Mononuclear cell (primary cell): ENCODE measurements at regions not wholly inside any gene's neighbourhood (a gene's known extent, or its start where the extent isn't known, plus 50 kb on each side); places are given as distances from the start of the nearest gene placed in this dataset.

Source experiments
- H3K27me3 ChIP-seq: 2 replicates; pipeline ENCODE4 v1.6.0; 2011; ENCODE audit warnings: low read length, control low read depth; ENCODE audit not compliant: insufficient read depth
- H3K4me1 ChIP-seq: 2 replicates; pipeline ENCODE4 v1.5.1; 2011; ENCODE audit warnings: mild to moderate bottlenecking, low read length, control low read depth; ENCODE audit not compliant: insufficient read depth
- H3K4me3 ChIP-seq: 2 replicates; pipeline ENCODE4 v1.5.1; 2011; ENCODE audit warnings: mild to moderate bottlenecking, low read length, moderate library complexity
- H3K9me3 ChIP-seq: 2 replicates; pipeline ENCODE4 v1.5.1; 2011; ENCODE audit warnings: low read depth, mild to moderate bottlenecking, control low read depth, low read length

DNA sequence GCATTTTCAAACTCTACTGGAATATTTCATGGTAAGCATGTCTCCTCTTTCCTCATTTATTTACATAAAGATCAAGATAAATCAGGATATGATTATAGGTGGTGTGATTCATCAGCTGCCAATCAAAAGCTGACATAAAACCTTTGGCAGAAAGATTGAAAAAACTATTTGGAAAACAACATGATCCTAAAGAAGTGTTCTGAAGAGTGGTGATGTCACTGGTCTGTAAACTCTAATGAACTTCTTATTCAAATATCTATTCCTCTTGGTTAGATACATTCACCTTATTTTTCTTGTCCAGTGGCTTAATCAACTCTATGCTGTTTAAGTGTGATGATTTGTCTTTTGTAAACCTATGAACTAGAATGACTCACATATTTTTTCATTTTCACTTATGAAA is 535.5 kb upstream of the CITED2 start:
- Histone ChIP-seq H3K4me1 (peaks cover 4% of the 10 kb centered on the region), H3K4me3 (no peak overlapping the region), H3K9me3 (peaks cover 6% of the 10 kb centered on the region), H3K27me3 (no peaks in the 10 kb centered on the region)

GRCh38 chr6:139905404-139906052 is 531.1 kb upstream of the CITED2 start:
- H3K27me3 ChIP-seq = no peaks in the 10 kb centered on the region
- H3K4me1 ChIP-seq = peaks cover 23% of the 10 kb centered on the region
- H3K4me3 ChIP-seq = no peak overlapping the region
- H3K9me3 ChIP-seq = no peaks in the 10 kb centered on the region

- no peaks in the 10 kb centered on the region for H3K27me3 ChIP-seq
- H3K9me3 ChIP-seq = no peaks in the 10 kb centered on the region
- H3K4me1 ChIP-seq = peaks cover 23% of the 10 kb centered on the region
- no peak overlapping the region for H3K4me3 ChIP-seq
Measured at GRCh38 chr6:139904568-139904967, 530.1 kb upstream of the CITED2 start.

GRCh38 chr6:139904158-139904533 is 529.7 kb upstream of the CITED2 start:
- Histone ChIP-seq H3K27me3 (no peaks in the 10 kb centered on the region), H3K9me3 (no peaks in the 10 kb centered on the region), H3K4me1 (peaks cover 23% of the 10 kb centered on the region), H3K4me3 (no peak overlapping the region)

DNA sequence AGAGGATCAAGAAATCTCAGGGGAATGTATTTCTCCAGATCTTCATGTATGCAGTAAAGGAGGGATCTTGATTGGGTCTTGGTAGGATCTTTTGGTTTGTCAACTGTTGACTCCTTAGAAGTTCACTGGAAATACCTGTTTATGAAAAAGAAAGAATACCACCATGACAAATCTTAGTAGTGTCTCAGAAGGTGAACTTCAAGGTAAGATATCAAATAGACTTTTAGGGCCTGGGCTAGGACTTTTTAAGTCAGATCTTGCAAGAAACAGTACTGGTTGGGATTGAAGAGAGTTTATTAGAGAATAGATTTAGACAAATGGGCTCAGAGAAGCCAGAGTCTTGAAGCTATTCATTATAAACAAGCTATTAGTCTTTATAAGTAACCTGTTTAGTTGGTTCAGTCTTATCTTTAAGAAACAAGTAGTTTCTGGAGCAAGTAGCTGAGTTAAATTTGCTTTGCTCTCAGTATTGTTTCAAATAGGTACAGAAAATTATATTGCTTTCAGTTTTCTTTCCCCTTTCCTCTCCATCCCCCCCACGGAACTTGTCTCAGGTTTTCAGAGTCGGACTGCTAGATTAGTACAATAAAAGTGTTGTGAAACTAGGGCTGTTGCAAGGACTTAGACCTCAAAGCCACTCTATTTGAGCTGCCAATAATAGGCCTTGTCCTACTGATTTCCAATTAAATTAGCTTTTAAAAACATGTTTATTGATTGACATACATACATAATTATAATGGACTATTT is 529.1 kb upstream of the CITED2 start:
- H3K27me3 ChIP-seq = no peaks in the 10 kb centered on the region
- H3K4me1 ChIP-seq = peaks cover 23% of the 10 kb centered on the region
- H3K9me3 ChIP-seq = no peaks in the 10 kb centered on the region
- no peak overlapping the region for H3K4me3 ChIP-seq

DNA sequence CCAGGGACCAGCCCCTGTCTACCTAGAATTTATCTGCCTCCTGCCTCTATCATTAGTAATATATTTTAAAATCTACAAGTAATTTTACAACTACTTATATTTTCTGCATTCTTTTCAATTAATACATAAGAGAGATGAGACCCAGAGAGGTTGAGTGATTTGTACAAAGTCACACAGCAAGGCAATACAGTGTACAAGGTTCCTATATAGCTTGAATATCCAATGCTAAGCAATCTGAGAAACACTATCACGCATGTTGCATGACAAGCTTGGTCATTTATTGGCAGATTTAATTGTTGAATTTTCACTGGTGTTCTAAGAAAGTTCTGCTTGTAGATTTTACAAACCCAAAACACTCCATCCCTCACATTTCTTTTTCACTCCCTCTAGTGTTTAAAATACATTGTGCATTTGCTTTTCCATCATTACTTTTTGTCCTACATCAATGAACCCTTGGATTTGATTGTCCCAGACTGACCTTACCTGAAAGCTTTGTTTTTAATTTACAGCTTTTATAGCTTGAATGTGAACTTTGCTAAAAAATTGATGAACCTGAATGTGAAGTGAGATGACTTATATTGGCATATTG is 520.9 kb upstream of the CITED2 start:
- H3K27me3 ChIP-seq = no peaks in the 10 kb centered on the region
- H3K4me3 ChIP-seq = no peak overlapping the region
- no peaks in the 10 kb centered on the region for H3K9me3 ChIP-seq
- H3K4me1 ChIP-seq = no peaks in the 10 kb centered on the region

GRCh38 chr6:139894271-139894670 is 519.8 kb upstream of the CITED2 start:
- Histone ChIP-seq H3K27me3 (no peaks in the 10 kb centered on the region), H3K4me1 (no peaks in the 10 kb centered on the region), H3K9me3 (no peaks in the 10 kb centered on the region), H3K4me3 (no peak overlapping the region)

DNA sequence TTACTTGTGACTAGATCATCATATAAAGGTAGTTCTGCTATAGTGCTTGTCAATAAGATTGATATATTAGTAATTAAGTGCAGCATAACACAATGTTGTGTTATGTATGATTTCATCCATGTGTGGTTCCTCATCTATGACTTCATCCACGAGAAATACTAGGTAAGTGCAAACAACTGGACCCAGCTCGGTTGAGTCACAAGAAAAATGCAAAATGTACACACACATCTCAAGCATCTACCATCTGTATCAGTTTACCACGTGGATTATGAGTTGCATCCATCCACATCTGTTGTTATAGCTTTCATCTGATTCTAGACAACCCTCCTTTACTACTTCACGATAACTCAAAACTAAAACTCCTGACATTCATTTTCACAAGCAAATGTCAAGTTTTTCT is 517.0 kb upstream of the CITED2 start:
- no peaks in the 10 kb centered on the region for H3K9me3 ChIP-seq
- H3K4me1 ChIP-seq = no peaks in the 10 kb centered on the region
- H3K4me3 ChIP-seq = no peak overlapping the region
- no peaks in the 10 kb centered on the region for H3K27me3 ChIP-seq

GRCh38 chr6:139888681-139889122 is 514.3 kb upstream of the CITED2 start:
- no peak overlapping the region for H3K4me3 ChIP-seq
- no peaks in the 10 kb centered on the region for H3K9me3 ChIP-seq
- no peaks in the 10 kb centered on the region for H3K27me3 ChIP-seq
- peaks cover 15% of the 10 kb centered on the region for H3K4me1 ChIP-seq

DNA sequence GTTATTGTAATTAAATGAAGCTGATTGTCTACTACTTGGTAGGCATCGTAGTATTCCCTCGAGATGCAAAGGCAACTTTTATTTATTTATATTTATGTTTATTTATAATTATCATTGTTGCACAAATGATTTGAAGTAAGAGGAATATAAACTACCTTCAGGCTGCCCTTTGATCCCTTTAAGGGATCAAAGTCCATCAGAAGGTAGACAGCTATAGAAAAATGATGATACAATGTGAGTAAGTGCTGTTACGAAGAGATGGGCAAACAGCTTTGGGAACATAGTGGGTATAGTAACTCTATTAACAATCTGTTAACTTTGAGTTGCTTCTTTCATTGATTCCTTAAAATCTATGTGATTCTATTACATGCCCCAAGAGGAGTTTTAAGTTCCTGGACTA is 512.8 kb upstream of the CITED2 start:
- Histone ChIP-seq H3K9me3 (no peaks in the 10 kb centered on the region), H3K27me3 (no peaks in the 10 kb centered on the region), H3K4me3 (no peak overlapping the region), H3K4me1 (peaks cover 28% of the 10 kb centered on the region)

- Histone ChIP-seq H3K4me1 (peaks cover 33% of the 10 kb centered on the region), H3K4me3 (no peak overlapping the region)
Measured at GRCh38 chr6:139886396-139886795, 511.9 kb upstream of the CITED2 start.

DNA sequence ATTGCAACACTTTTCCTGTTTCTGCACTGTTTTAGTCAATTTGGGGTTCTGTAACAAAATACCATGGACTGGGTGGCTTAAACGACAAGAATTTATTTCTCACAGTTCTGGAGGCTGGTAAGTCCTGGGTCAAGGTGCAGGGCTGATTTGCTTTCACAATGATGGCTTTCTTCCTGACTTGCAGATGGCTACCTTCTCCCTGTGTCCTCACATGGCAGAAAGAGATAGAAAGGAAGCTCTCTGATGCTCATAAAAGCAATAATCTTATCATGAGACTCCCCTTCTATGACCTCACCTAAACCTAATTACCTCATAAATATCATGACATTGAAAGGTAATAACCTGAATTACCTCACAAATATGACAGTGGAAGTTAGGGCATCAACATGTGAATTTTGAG is 511.5 kb upstream of the CITED2 start:
- Histone ChIP-seq H3K9me3 (no peaks in the 10 kb centered on the region), H3K27me3 (no peaks in the 10 kb centered on the region), H3K4me1 (peaks cover 33% of the 10 kb centered on the region), H3K4me3 (no peak overlapping the region)

More at GRCh38 chr6:139886396-139886795, 511.9 kb upstream of the CITED2 start:
- H3K27me3 ChIP-seq = no peaks in the 10 kb centered on the region
- no peaks in the 10 kb centered on the region for H3K9me3 ChIP-seq

- H3K4me3 ChIP-seq = no peak overlapping the region
- peaks cover 33% of the 10 kb centered on the region for H3K4me1 ChIP-seq
- H3K9me3 ChIP-seq = no peaks in the 10 kb centered on the region
- no peaks in the 10 kb centered on the region for H3K27me3 ChIP-seq
Measured at GRCh38 chr6:139883776-139884175, 509.3 kb upstream of the CITED2 start.

DNA sequence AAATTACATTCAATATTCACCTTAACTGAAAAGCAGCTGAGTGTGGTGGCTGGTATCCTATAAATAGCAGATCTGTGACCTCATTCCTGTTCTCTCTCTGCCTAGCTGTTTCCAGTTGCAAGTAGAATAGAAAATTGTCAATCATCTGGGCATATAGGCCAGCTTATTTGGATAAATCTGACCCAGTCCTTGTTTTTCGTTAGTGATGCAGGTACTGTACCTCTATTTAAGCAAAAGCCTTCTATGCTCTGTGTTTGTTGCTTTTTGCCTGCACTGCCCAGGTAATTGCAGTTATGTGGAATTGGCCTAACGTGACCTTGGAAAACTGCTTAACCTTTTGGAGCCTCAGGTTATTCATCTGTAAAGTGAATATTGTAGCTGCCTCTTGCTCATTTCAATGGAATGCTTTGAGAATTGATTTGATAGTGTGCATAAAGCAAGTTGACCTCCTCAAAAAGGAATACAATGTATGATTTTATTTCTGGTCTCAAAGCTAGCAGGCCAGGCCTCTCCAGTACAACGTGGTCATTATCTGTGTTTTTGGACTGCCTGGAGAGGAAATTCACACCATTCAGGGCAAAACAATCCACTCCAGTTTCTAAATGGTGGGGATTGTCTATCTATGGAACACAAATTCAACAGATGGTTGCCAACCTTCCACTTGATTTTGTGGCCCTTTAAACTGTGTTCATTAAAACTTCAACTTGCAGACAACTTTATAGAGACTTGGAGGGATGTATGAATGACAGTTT is 508.7 kb upstream of the CITED2 start:
- H3K4me1 ChIP-seq = peaks cover 33% of the 10 kb centered on the region
- H3K4me3 ChIP-seq = no peak overlapping the region
- no peaks in the 10 kb centered on the region for H3K9me3 ChIP-seq
- no peaks in the 10 kb centered on the region for H3K27me3 ChIP-seq

DNA sequence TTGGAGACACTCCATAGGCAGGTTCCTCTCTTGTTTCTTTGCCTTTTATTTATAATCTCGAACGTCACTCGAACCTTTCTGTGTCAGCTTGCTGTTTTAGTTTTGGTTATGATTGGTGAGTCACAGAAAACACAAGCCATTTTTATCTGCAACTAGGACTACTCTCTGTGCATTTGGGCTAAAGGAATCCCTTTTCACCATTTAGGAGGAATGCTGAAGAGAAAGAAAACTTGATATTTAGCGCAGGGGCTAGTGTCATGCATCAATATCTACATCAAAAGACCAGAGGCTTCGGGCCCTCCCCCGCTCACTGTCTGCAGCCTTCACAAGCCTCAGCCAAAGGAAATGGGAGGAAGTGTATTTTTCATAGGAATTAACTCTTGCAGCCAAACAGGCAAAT is 507.8 kb upstream of the CITED2 start:
- Histone ChIP-seq H3K4me3 (no peak overlapping the region), H3K4me1 (peaks cover 33% of the 10 kb centered on the region), H3K9me3 (no peaks in the 10 kb centered on the region), H3K27me3 (no peaks in the 10 kb centered on the region)
